GM08714 (cell line): ENCODE measurements at regions not wholly inside any gene's neighbourhood (a gene's known extent, or its start where the extent isn't known, plus 50 kb on each side); places are given as distances from the start of the nearest gene placed in this dataset.
"Not testable (repeated sequence)": the region's sequence is repeated elsewhere in the genome, so short reads cannot be mapped to it uniquely, and the experiment has no call there.

Experiments
- H3K4me3 ChIP-seq: fragments of 200-500 bp; sonication (Bioruptor generic); 2 replicates; pipeline ENCODE4 v1.5.1; 2014; ENCODE audit warnings: mild to moderate bottlenecking, low read length, inconsistent platforms
- ZNF274 ChIP-seq: IDR thresholded peaks from 2 replicates; pipeline ENCODE4 v1.6.1; 2012; ENCODE audit warnings: mild to moderate bottlenecking, low read depth, low read length

DNA sequence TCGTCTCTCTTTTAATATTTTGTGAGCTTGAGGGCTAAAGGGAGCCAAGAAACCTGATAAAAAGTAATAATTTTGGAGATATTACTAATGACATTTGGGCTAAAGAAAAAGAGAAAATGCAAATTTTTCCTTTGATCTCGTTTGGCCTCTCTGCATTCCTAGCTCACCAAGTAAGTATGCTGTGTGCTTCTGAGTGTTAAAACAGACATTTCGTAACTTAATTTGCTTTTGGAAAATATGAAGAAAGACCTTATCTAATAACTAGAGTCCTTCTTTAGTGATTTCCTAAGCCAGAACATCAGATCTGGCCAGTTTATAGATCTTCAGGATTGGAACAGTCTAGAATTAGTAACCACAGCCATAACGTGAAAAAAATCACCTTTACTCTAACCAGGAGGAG, 872.9 kb upstream of the SLC35B3 start:
- no peak for TF ChIP-seq ZNF274
- no peak overlapping the region for H3K4me3 ChIP-seq

GRCh38 chr6:9307786-9308185, 872.4 kb upstream of the SLC35B3 start:
- no peak overlapping the region for H3K4me3 ChIP-seq
- TF ChIP-seq ZNF274: no peak

DNA sequence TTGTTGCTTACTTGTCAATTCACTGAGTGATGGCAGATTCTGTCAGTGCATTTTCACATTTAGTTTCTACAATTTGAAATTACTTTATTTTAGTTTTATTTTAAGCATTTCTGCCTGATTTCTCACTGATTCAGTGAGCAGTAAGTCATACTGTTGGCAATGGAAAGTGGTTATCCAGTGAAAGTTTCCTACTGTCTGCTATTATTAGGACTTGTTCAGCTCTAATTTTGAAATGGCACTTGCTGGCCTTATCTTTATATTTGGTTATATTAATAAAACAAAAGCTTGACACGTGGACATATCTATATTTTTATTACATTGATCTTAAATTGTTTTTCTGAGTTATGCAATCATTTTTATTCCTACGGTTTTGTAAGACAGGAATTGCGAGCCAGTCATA, 871.8 kb upstream of the SLC35B3 start:
- no peak for TF ChIP-seq ZNF274
- no peak overlapping the region for H3K4me3 ChIP-seq

GRCh38 chr6:9295644-9296043, 860.3 kb upstream of the SLC35B3 start:
- H3K4me3 ChIP-seq: no peak overlapping the region
- TF ChIP-seq ZNF274: no peak

GRCh38 chr6:9292975-9293374, 857.6 kb upstream of the SLC35B3 start:
- H3K4me3 ChIP-seq: no peak overlapping the region
- TF ChIP-seq ZNF274: no peak

GRCh38 chr6:9290342-9290741, 855.0 kb upstream of the SLC35B3 start:
- H3K4me3 ChIP-seq: not testable (repeated sequence)

GRCh38 chr6:9272671-9273070, 837.3 kb upstream of the SLC35B3 start:
- TF ChIP-seq ZNF274: no peak
- H3K4me3 ChIP-seq: no peak overlapping the region

GRCh38 chr6:9266741-9267140, 831.4 kb upstream of the SLC35B3 start:
- H3K4me3 ChIP-seq: no peak overlapping the region
- no peak for TF ChIP-seq ZNF274

DNA sequence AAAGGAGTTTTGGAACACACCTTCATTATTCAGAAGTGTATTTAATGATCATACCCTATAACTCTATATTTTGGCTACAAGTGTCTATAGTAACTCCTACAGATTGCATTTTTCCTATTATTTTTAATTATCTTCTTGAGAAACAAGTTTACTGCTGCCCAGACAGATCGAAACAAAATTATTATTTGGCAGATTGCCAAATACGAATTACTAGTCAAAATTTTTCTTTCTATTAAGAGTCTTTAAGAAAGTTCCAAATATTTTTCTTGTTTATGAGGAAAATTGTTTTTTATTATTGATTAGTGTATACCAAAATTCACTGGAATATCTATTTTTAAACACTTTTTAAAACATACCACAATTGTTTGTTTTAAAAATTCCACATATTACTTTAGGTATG, 821.9 kb upstream of the SLC35B3 start:
- TF ChIP-seq ZNF274: no peak
- no peak overlapping the region for H3K4me3 ChIP-seq

- no peak for TF ChIP-seq ZNF274
- H3K4me3 ChIP-seq: no peak overlapping the region
Measured at GRCh38 chr6:9254251-9254650, 818.9 kb upstream of the SLC35B3 start.

GRCh38 chr6:9252799-9253198, 817.5 kb upstream of the SLC35B3 start:
- no peak for TF ChIP-seq ZNF274
- H3K4me3 ChIP-seq: no peak overlapping the region

DNA sequence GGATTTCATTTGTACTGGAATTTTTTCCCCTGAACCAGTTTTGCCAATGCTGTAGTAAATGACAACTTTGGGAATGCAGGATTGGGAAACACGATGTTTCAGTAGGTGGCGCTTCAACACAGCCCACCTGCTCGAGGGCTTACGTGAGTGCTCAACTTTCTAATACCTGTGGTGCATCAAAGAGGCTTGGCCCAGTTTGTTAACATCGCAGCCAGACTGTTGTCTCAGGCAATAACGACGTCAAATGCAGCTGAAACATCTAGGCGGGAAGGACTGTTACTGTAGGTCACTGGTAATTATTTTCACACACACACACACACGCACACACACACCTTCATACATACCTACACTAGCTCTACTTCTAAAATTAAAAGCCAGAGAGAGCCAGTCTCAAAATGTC, 815.5 kb upstream of the SLC35B3 start:
- no peak overlapping the region for H3K4me3 ChIP-seq
- TF ChIP-seq ZNF274: no peak

DNA sequence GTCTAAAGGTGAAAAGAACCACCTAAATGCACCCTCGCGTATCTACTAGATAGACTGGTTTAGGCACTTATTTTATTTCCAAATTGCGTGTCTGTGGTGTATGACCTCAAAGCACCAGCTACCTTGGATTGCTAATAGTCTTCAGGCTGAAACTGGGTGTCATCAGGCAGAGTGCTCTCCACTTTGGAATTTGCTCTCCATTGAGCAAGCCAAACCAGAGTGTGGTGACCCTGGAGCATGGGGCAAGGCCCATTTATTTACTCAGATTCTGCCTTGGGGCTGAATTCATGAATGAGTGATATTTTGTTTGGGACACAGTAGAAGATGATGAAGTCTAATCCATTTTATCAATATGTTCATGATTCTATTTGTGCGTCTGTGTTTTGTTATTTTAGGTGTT, 812.8 kb upstream of the SLC35B3 start:
- no peak overlapping the region for H3K4me3 ChIP-seq
- TF ChIP-seq ZNF274: no peak

- H3K4me3 ChIP-seq: no peak overlapping the region
- no peak for TF ChIP-seq ZNF274
Measured at GRCh38 chr6:9240861-9241260, 805.5 kb upstream of the SLC35B3 start.

DNA sequence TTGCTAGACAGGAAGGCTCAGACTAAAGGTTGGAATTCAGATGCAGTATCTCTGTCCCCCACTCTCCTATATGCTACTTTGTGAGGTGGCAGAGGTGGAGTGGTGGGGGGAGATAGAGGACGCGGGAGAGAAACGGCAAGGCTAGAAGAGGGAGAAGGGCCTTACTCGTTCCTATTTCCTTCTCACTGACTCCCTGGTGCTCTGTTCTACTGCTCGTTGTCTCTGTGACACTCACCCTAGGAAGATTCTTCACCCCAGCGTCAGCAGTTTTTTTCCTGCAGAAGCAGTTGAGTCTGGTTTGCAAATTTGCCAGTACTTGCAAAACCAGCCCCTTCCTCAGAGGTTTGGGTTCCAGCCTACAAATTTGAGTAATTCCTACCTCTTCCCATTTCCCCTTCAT, 801.1 kb upstream of the SLC35B3 start:
- H3K4me3 ChIP-seq: no peak overlapping the region
- TF ChIP-seq ZNF274: no peak

DNA sequence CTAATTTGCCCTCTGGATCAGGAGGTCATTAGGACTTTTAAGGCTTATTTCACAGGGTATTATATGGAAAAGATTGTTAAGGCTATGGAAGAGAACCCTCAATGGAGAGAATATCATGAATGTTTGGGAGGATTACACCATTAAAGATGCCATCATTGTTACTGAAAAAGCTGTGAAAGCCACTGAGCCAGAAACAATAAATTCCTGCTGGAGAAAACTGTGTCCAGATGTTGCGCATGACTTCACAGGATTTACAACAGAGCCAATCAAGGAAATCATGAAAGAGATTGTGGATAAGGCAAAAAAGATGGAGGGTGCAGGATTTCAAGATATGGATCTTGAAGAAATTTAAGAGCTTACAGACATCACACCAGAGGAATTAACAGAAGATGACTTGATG, 798.3 kb upstream of the SLC35B3 start:
- no peak overlapping the region for H3K4me3 ChIP-seq
- TF ChIP-seq ZNF274: no peak

DNA sequence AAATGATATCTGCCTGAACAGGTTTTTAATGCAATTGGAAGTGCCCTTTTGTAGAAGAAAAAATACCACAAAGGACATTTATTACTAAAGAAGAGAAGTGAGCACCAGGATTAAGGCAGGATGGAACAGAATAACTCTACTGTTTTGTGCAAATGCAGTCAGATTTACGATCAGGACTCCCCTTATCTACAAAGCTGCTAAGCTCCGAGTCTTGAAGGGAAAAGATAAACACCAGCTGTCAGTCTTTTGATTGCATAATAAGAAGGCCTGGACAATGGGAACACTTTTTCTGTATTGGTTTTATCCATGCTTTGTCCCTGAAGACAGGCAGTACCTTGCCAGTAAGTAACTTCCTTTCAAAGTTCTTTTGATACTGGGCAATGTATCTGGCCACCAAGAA, 797.9 kb upstream of the SLC35B3 start:
- no peak overlapping the region for H3K4me3 ChIP-seq
- no peak for TF ChIP-seq ZNF274
